ENCODE measurements at regions not wholly inside any gene's neighbourhood (a gene's known extent, or its start where the extent isn't known, plus 50 kb on each side); places are given as distances from the start of the nearest gene placed in this dataset.
A peak's percentile ranks its signal among the peaks of the same experiment; 100 is the strongest.
"Not testable (repeated sequence)": the region's sequence is repeated elsewhere in the genome, so short reads cannot be mapped to it uniquely, and the experiment has no call there.

GRCh38 chr2:153299809-153300208, 178.8 kb downstream of the RPRM start:
- no peak for DNase-seq

GRCh38 chr2:153299217-153299616, 179.3 kb downstream of the RPRM start:
- DNase-seq: no peak

GRCh38 chr2:153294199-153294786, 184.3 kb downstream of the RPRM start:
- no peak for DNase-seq

- DNase-seq: no peak
Measured at GRCh38 chr2:153291718-153292117, 186.8 kb downstream of the RPRM start.

- no peak for DNase-seq
Measured at GRCh38 chr2:153287109-153287801, 191.3 kb downstream of the RPRM start.

- no peak for DNase-seq
Measured at GRCh38 chr2:153268941-153269461, 209.6 kb downstream of the RPRM start.

- DNase-seq: not testable (repeated sequence)
Measured at GRCh38 chr2:153256876-153257275, 221.7 kb downstream of the RPRM start.

GRCh38 chr2:153246636-153247035, 231.9 kb downstream of the RPRM start:
- DNase-seq: not testable (repeated sequence)

- peak; percentile 2 for DNase-seq
Measured at GRCh38 chr2:153235516-153235915, 243.0 kb downstream of the RPRM start.

- DNase-seq: no peak
Measured at GRCh38 chr2:153232464-153232863, 246.1 kb downstream of the RPRM start.

- DNase-seq: no peak
Measured at GRCh38 chr2:153230977-153231376, 247.6 kb downstream of the RPRM start.

GRCh38 chr2:153228904-153229303, 249.7 kb downstream of the RPRM start:
- no peak for DNase-seq

GRCh38 chr2:153227981-153228380, 250.6 kb downstream of the RPRM start:
- no peak for DNase-seq

GRCh38 chr2:153222231-153223165, 256.1 kb downstream of the RPRM start:
- DNase-seq: no peak

- DNase-seq: no peak
Measured at GRCh38 chr2:153221506-153221905, 257.1 kb downstream of the RPRM start.

GRCh38 chr2:153221087-153221486, 257.5 kb downstream of the RPRM start:
- no peak for DNase-seq

GRCh38 chr2:153218851-153219250, 259.7 kb downstream of the RPRM start:
- DNase-seq: no peak

- DNase-seq: no peak
Measured at GRCh38 chr2:153214337-153214736, 264.2 kb downstream of the RPRM start.

GRCh38 chr2:153213022-153213421, 265.5 kb downstream of the RPRM start:
- no peak for DNase-seq

- no peak for DNase-seq
Measured at GRCh38 chr2:153197402-153198386, 280.9 kb downstream of the RPRM start.

- no peak for DNase-seq
Measured at GRCh38 chr2:153196378-153197058, 282.0 kb downstream of the RPRM start.

GRCh38 chr2:153195342-153195741, 283.2 kb downstream of the RPRM start:
- no peak for DNase-seq

All from CD4-positive, alpha-beta T cell treated with Interleukin-4 for 4 hours (primary cell).